ENCODE measurements at regions not wholly inside any gene's neighbourhood (a gene's known extent, or its start where the extent isn't known, plus 50 kb on each side); places are given as distances from the start of the nearest gene placed in this dataset.
"Not testable (repeated sequence)": the region's sequence is repeated elsewhere in the genome, so short reads cannot be mapped to it uniquely, and the experiment has no call there.

- DNase-seq, result no peak
These were observed 195.2 kb downstream of the S1PR1 start for GRCh38 chr1:101431956-101432510.

GRCh38 chr1:101435831-101436511 lies 199.2 kb downstream of the S1PR1 start:
- DNase-seq, result no peak

- DNase-seq, result no peak
These were observed 201.0 kb downstream of the S1PR1 start for GRCh38 chr1:101437800-101438199.

- DNase-seq, result no peak
These were observed 201.5 kb downstream of the S1PR1 start for GRCh38 chr1:101438359-101438758.

- no peak for DNase-seq
These were observed 203.7 kb downstream of the S1PR1 start for GRCh38 chr1:101440485-101440884.

GRCh38 chr1:101444381-101444780 lies 207.6 kb downstream of the S1PR1 start:
- no peak for DNase-seq

GRCh38 chr1:101444873-101445618 lies 208.2 kb downstream of the S1PR1 start:
- DNase-seq, result no peak

- no peak for DNase-seq
These were observed 211.2 kb downstream of the S1PR1 start for GRCh38 chr1:101448018-101448417.

GRCh38 chr1:101450691-101451090 lies 213.9 kb downstream of the S1PR1 start:
- DNase-seq, result not testable (repeated sequence)

GRCh38 chr1:101451888-101452287 lies 215.1 kb downstream of the S1PR1 start:
- DNase-seq, result no peak

GRCh38 chr1:101452825-101453224 lies 216.0 kb downstream of the S1PR1 start:
- DNase-seq, result no peak

GRCh38 chr1:101453844-101454243 lies 217.0 kb downstream of the S1PR1 start:
- no peak for DNase-seq

- no peak for DNase-seq
These were observed 218.3 kb downstream of the S1PR1 start for GRCh38 chr1:101455166-101455565.

GRCh38 chr1:101460739-101461138 lies 223.9 kb downstream of the S1PR1 start:
- no peak for DNase-seq

- DNase-seq, result no peak
These were observed 226.4 kb downstream of the S1PR1 start for GRCh38 chr1:101463195-101463594.

- no peak for DNase-seq
These were observed 229.1 kb downstream of the S1PR1 start for GRCh38 chr1:101465941-101466340.

- no peak for DNase-seq
These were observed 237.3 kb downstream of the S1PR1 start for GRCh38 chr1:101474039-101474665.

- DNase-seq, result no peak
These were observed 239.7 kb downstream of the S1PR1 start for GRCh38 chr1:101476541-101476940.

- DNase-seq, result no peak
These were observed 243.1 kb downstream of the S1PR1 start for GRCh38 chr1:101479945-101480344.

GRCh38 chr1:101482306-101482705 lies 245.5 kb downstream of the S1PR1 start:
- no peak for DNase-seq

- no peak for DNase-seq
These were observed 247.3 kb downstream of the S1PR1 start for GRCh38 chr1:101483982-101484688.

GRCh38 chr1:101484689-101485338 lies 248.0 kb downstream of the S1PR1 start:
- DNase-seq, result no peak

- DNase-seq, result no peak
These were observed 248.9 kb downstream of the S1PR1 start for GRCh38 chr1:101485712-101486111.

Data from activated T-cell treated with anti-CD3 and anti-CD28 coated beads, Interleukin-2, amount 50 U/mL, for 1 hour (primary cell).